ENCODE measurements at regions not wholly inside any gene's neighbourhood (a gene's known extent, or its start where the extent isn't known, plus 50 kb on each side); places are given as distances from the start of the nearest gene placed in this dataset.

DNA sequence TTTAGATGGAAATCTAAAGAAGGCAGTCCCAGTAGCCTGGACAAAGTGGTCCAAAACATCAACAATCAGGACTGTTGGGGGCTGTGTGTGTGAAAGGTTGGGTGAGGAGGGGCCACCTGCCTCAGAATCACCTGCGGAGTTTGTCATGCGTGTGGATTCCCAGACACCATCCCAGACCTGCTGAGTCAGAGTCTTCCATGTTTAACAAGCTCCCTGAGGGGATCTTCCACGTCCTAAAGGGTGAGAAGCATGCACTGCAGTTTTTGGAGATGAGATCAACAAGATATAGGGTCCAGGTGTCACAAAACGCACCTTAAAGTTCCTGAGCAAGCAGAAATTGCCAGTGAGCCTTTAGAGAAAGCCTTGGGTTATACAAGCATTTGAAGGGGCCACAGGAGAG, 207.0 kb upstream of the FAM9B start:
- Histone ChIP-seq H3K9ac (ENCODE audit: low read length) (no peak overlapping the region), H4K20me1 (ENCODE audit: control insufficient read depth, insufficient read depth, low read length, poor library complexity, severe bottlenecking) (no peaks in the 10 kb centered on the region), H3K79me2 (ENCODE audit: control insufficient read depth, insufficient read depth, low read length) (no peaks in the 10 kb centered on the region), H3K4me2 (replicated peaks; ENCODE audit: low read depth, low read length, poor library complexity, severe bottlenecking) (no peak overlapping the region), H2AFZ (ENCODE audit: insufficient read depth, low read depth, low read length, poor library complexity, severe bottlenecking) (no peak overlapping the region), H3K27ac (ENCODE audit: low read length in 2 of 2) (no peak overlapping the region), H3K27me3 (replicated peaks in 1 of 4; ENCODE audit: control extremely low read depth in 1 of 4, control insufficient read depth in 3 of 4, insufficient read depth in 4 of 4, low read length in 3 of 4) (no peaks in the 10 kb centered on the region), H3K4me1 (ENCODE audit: control insufficient read depth in 2 of 2, insufficient read depth in 2 of 2, low read length in 2 of 2) (no peaks in the 10 kb centered on the region), H3K36me3 (replicated peaks in 1 of 2; ENCODE audit: control extremely low read depth in 1 of 2, control insufficient read depth in 1 of 2, extremely low read depth in 1 of 2, insufficient read depth in 2 of 2, low read length in 1 of 2) (no peaks in the 10 kb centered on the region), H3K9me3 (ENCODE audit: control extremely low read depth in 1 of 3, control insufficient read depth in 2 of 3, insufficient read depth in 1 of 3, low read length in 2 of 3) (no peaks in the 10 kb centered on the region), H3K4me3 (ENCODE audit: control extremely low read depth in 1 of 5, extremely low read depth in 1 of 5, insufficient read depth in 1 of 5, low read depth in 2 of 5, low read length in 4 of 5) (no peak overlapping the region)
- no peak overlapping the region for H3K4me3 Mint-ChIP-seq
- WGBS (ENCODE audit: insufficient coverage) = 93% methylated on average over 2 of the region's 4 CpGs
- ATAC-seq (ENCODE audit: low read depth) (no peak), DNase-seq (no peak)
- H3K27me3 Mint-ChIP-seq = no peaks in the 10 kb centered on the region
- H3K9me3 Mint-ChIP-seq (ENCODE audit: insufficient read depth) = no peaks in the 10 kb centered on the region
- H3K4me1 Mint-ChIP-seq = no peaks in the 10 kb centered on the region
- ChIA-PET CTCF (no interaction called here), POLR2A (no interaction called here)
- TF ChIP-seq, protein P1, sequence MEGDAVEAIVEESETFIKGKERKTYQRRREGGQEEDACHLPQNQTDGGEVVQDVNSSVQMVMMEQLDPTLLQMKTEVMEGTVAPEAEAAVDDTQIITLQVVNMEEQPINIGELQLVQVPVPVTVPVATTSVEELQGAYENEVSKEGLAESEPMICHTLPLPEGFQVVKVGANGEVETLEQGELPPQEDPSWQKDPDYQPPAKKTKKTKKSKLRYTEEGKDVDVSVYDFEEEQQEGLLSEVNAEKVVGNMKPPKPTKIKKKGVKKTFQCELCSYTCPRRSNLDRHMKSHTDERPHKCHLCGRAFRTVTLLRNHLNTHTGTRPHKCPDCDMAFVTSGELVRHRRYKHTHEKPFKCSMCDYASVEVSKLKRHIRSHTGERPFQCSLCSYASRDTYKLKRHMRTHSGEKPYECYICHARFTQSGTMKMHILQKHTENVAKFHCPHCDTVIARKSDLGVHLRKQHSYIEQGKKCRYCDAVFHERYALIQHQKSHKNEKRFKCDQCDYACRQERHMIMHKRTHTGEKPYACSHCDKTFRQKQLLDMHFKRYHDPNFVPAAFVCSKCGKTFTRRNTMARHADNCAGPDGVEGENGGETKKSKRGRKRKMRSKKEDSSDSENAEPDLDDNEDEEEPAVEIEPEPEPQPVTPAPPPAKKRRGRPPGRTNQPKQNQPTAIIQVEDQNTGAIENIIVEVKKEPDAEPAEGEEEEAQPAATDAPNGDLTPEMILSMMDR (IDR thresholded peaks at IDR 0.05) = no peak
- TF ChIP-seq EZH2 (IDR thresholded peaks at IDR 0.05; ENCODE audit: borderline replicate concordance, insufficient read depth, low read depth, low read length, poor library complexity, severe bottlenecking) = no peak
- intact Hi-C loops (cut with micrococcal nuclease) = no loop called here
- H3K27ac Mint-ChIP-seq = no peak overlapping the region

DNA sequence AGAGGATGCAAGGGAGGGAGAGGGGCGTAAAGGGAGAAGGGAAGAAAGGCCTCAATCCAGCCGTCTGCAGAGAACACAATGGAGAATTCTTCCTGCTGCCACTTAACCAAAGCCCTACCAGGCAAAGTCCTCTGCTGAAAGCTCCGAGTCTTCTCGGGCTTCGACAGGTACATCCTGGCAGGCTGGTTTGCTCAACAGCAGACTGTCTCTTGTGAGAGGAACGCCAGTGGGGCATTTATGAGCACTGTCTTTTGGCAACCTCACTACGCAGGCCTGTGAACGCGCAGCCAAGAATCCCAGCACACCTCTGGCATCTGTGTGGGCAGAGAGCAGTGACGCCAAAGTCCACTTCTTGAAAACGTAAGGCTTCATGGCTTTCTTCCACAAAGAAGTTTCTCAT, 207.5 kb upstream of the FAM9B start:
- Mint-ChIP-seq H3K4me3 (no peak overlapping the region), H3K4me1 (no peaks in the 10 kb centered on the region), H3K9me3 (ENCODE audit: insufficient read depth) (no peaks in the 10 kb centered on the region), H3K27me3 (no peaks in the 10 kb centered on the region), H3K27ac (no peak overlapping the region)
- Histone ChIP-seq H3K4me2 (replicated peaks; ENCODE audit: low read depth, low read length, poor library complexity, severe bottlenecking) (no peak overlapping the region), H3K9ac (ENCODE audit: low read length) (no peak overlapping the region), H3K9me3 (ENCODE audit: control extremely low read depth in 1 of 3, control insufficient read depth in 2 of 3, insufficient read depth in 1 of 3, low read length in 2 of 3) (no peaks in the 10 kb centered on the region), H4K20me1 (ENCODE audit: control insufficient read depth, insufficient read depth, low read length, poor library complexity, severe bottlenecking) (no peaks in the 10 kb centered on the region), H3K4me3 (ENCODE audit: control extremely low read depth in 1 of 5, extremely low read depth in 1 of 5, insufficient read depth in 1 of 5, low read depth in 2 of 5, low read length in 4 of 5) (no peak overlapping the region), H2AFZ (ENCODE audit: insufficient read depth, low read depth, low read length, poor library complexity, severe bottlenecking) (no peak overlapping the region), H3K27me3 (replicated peaks in 1 of 4; ENCODE audit: control extremely low read depth in 1 of 4, control insufficient read depth in 3 of 4, insufficient read depth in 4 of 4, low read length in 3 of 4) (no peaks in the 10 kb centered on the region), H3K79me2 (ENCODE audit: control insufficient read depth, insufficient read depth, low read length) (no peaks in the 10 kb centered on the region), H3K4me1 (ENCODE audit: control insufficient read depth in 2 of 2, insufficient read depth in 2 of 2, low read length in 2 of 2) (no peaks in the 10 kb centered on the region), H3K36me3 (replicated peaks in 1 of 2; ENCODE audit: control extremely low read depth in 1 of 2, control insufficient read depth in 1 of 2, extremely low read depth in 1 of 2, insufficient read depth in 2 of 2, low read length in 1 of 2) (no peaks in the 10 kb centered on the region), H3K27ac (ENCODE audit: low read length in 2 of 2) (no peak overlapping the region)
- TF ChIP-seq EZH2 (IDR thresholded peaks at IDR 0.05; ENCODE audit: borderline replicate concordance, insufficient read depth, low read depth, low read length, poor library complexity, severe bottlenecking) = no peak
- TF ChIP-seq, protein P1 (IDR thresholded peaks at IDR 0.05) = no peak
- ATAC-seq (ENCODE audit: low read depth) (no peak), DNase-seq (no peak)
- intact Hi-C loops (cut with micrococcal nuclease) = no loop called here
- CTCF ChIA-PET = no interaction called here
- 89% methylated on average over 4 of the region's 11 CpGs for WGBS (ENCODE audit: insufficient coverage)
- POLR2A ChIA-PET = no interaction called here

Measured in B cell (primary cell).